ENCODE measurements at regions not wholly inside any gene's neighbourhood (a gene's known extent, or its start where the extent isn't known, plus 50 kb on each side); places are given as distances from the start of the nearest gene placed in this dataset.
"Not testable (repeated sequence)": the region's sequence is repeated elsewhere in the genome, so short reads cannot be mapped to it uniquely, and the experiment has no call there.

- H3K9me3 ChIP-seq; H3K36me3 ChIP-seq; DNase-seq (ENCODE audit: low spot score); H3K27ac ChIP-seq; H3K4me1 ChIP-seq; H3K27me3 ChIP-seq; H3K4me3 ChIP-seq: not testable (repeated sequence)
These were observed 1372.6 kb downstream of the FOXD4L5 start for GRCh38 chr9:63912451-63912850.

GRCh38 chr9:63909076-63909475 is 1375.9 kb downstream of the FOXD4L5 start:
- H3K9me3 ChIP-seq; H3K36me3 ChIP-seq; H3K27ac ChIP-seq; H3K4me3 ChIP-seq; DNase-seq (ENCODE audit: low spot score); H3K27me3 ChIP-seq; H3K4me1 ChIP-seq: not testable (repeated sequence)

GRCh38 chr9:63899637-63900190 is 1385.3 kb downstream of the FOXD4L5 start:
- not testable (repeated sequence) for H3K4me3 ChIP-seq; H3K36me3 ChIP-seq; H3K9me3 ChIP-seq; H3K27ac ChIP-seq; DNase-seq (ENCODE audit: low spot score); H3K27me3 ChIP-seq; H3K4me1 ChIP-seq

- H3K36me3 ChIP-seq; H3K27me3 ChIP-seq; DNase-seq (ENCODE audit: low spot score); H3K4me3 ChIP-seq; H3K4me1 ChIP-seq; H3K27ac ChIP-seq; H3K9me3 ChIP-seq: not testable (repeated sequence)
These were observed 1403.6 kb downstream of the FOXD4L5 start for GRCh38 chr9:63881386-63881785.

- not testable (repeated sequence) for DNase-seq (ENCODE audit: low spot score); H3K27ac ChIP-seq; H3K36me3 ChIP-seq; H3K4me3 ChIP-seq; H3K9me3 ChIP-seq; H3K27me3 ChIP-seq; H3K4me1 ChIP-seq
These were observed 1408.6 kb downstream of the FOXD4L5 start for GRCh38 chr9:63876380-63876779.

GRCh38 chr9:63859475-63860215 is 1425.4 kb downstream of the FOXD4L5 start:
- Histone ChIP-seq H3K36me3 (no peaks in the 10 kb centered on the region), H3K4me1 (no peaks in the 10 kb centered on the region), H3K9me3 (no peaks in the 10 kb centered on the region), H3K27ac (no peak overlapping the region), H3K4me3 (peak overlapping the region in 1 of 2 donors; percentile 43), H3K27me3 (no peaks in the 10 kb centered on the region)
- no peak for TF ChIP-seq CTCF (IDR thresholded peaks at IDR 0.05)
- no peak for DNase-seq (ENCODE audit: low spot score)

GRCh38 chr9:63859090-63859474 is 1425.9 kb downstream of the FOXD4L5 start:
- H3K9me3 ChIP-seq; DNase-seq (ENCODE audit: low spot score); H3K27ac ChIP-seq; H3K4me1 ChIP-seq; H3K27me3 ChIP-seq; H3K36me3 ChIP-seq: not testable (repeated sequence)
- peak overlapping the region in 1 of 2 donors; percentile 43 for H3K4me3 ChIP-seq

- not testable (repeated sequence) for H3K27ac ChIP-seq; H3K27me3 ChIP-seq; H3K9me3 ChIP-seq; H3K4me3 ChIP-seq; H3K4me1 ChIP-seq; H3K36me3 ChIP-seq; DNase-seq (ENCODE audit: low spot score)
These were observed 1431.8 kb downstream of the FOXD4L5 start for GRCh38 chr9:63853140-63853751.

- H3K36me3 ChIP-seq; DNase-seq (ENCODE audit: low spot score): not testable (repeated sequence)
These were observed 1460.2 kb downstream of the FOXD4L5 start for GRCh38 chr9:63824804-63825203.

GRCh38 chr9:63823375-63824201 is 1461.4 kb downstream of the FOXD4L5 start:
- not testable (repeated sequence) for H3K27me3 ChIP-seq; H3K9me3 ChIP-seq; H3K27ac ChIP-seq; H3K4me1 ChIP-seq; H3K4me3 ChIP-seq; H3K36me3 ChIP-seq; DNase-seq (ENCODE audit: low spot score)

More at GRCh38 chr9:63824804-63825203, 1460.2 kb downstream of the FOXD4L5 start:
- H3K27me3 ChIP-seq, H3K4me1 ChIP-seq, H3K9me3 ChIP-seq, H3K4me3 ChIP-seq, H3K27ac ChIP-seq: not testable (repeated sequence)

GRCh38 chr9:63822615-63823374 is 1462.2 kb downstream of the FOXD4L5 start:
- not testable (repeated sequence) for H3K27me3 ChIP-seq; H3K9me3 ChIP-seq; H3K4me1 ChIP-seq; H3K36me3 ChIP-seq; DNase-seq (ENCODE audit: low spot score); H3K27ac ChIP-seq; H3K4me3 ChIP-seq

- H3K27me3 ChIP-seq; H3K4me1 ChIP-seq; H3K36me3 ChIP-seq; H3K27ac ChIP-seq; H3K4me3 ChIP-seq; H3K9me3 ChIP-seq; DNase-seq (ENCODE audit: low spot score): not testable (repeated sequence)
These were observed 1463.7 kb downstream of the FOXD4L5 start for GRCh38 chr9:63821293-63821692.

- not testable (repeated sequence) for H3K9me3 ChIP-seq; H3K36me3 ChIP-seq; DNase-seq (ENCODE audit: low spot score); H3K27me3 ChIP-seq; H3K4me1 ChIP-seq; H3K4me3 ChIP-seq; H3K27ac ChIP-seq
These were observed 1464.1 kb downstream of the FOXD4L5 start for GRCh38 chr9:63820882-63821281.

Data from right atrium auricular region (tissue), 2 donors.